Loucy (cell line): ENCODE measurements at regions not wholly inside any gene's neighbourhood (a gene's known extent, or its start where the extent isn't known, plus 50 kb on each side); places are given as distances from the start of the nearest gene placed in this dataset.

Source experiments
- CTCF ChIP-seq: fragments of 200-600 bp; sonication (generic); conservative IDR thresholded peaks from 2 replicates; pipeline ENCODE4 v1.5.1; 2014; ENCODE audit warnings: mild to moderate bottlenecking, antibody characterized with exemption, low read length
- EZH2phosphoT487 ChIP-seq: fragments of 200-600 bp; IDR thresholded peaks from 2 replicates; pipeline ENCODE4 v1.6.1; 2018; ENCODE audit warnings: antibody characterized with exemption, mild to moderate bottlenecking, moderate library complexity, borderline replicate concordance

GRCh38 chr17:6901086-6901485, 69.6 kb upstream of the TEKT1 start:
- TF ChIP-seq CTCF (no peak), EZH2phosphoT487 (no peak)
